HCT116 (cell line): ENCODE measurements at regions not wholly inside any gene's neighbourhood (a gene's known extent, or its start where the extent isn't known, plus 50 kb on each side); places are given as distances from the start of the nearest gene placed in this dataset.

ENCODE experiments used
- ATAC-seq: fragments of 200-7000 bp; cut with Tn5 transposase; 2 replicates; pipeline ENCODE4 v1.9.1; 2020; ENCODE audit warnings: mild to moderate bottlenecking, moderate library complexity
- BruUV-seq: library from RNA; stranded (reverse); fragments of 400-500 nt; replicated peaks from 2 replicates; lab custom pipeline; 2021; lab: Mats Ljungman, UMichigan
- CTCF ChIA-PET: fragments of 300-600 bp; sonication (Branson Sonifier 250); formaldehyde crosslinking; loops from one replicate; lab custom pipeline; 2021; ENCODE audit warnings: antibody characterized with exemption; lab: Charles Lee
- POLR2A ChIA-PET: fragments of 300-600, 350-600 bp; sonication (Branson Sonifier 250); formaldehyde crosslinking; loops from one replicate; lab custom pipeline; 2021; ENCODE audit warnings: antibody characterized with exemption; lab: Charles Lee
- RAD21 ChIA-PET, 2 experiments: fragments of 300-600 bp; sonication (Branson Sonifier 250); formaldehyde crosslinking; loops; one replicate each; lab custom pipeline; 2023; ENCODE audit warnings: low total read pairs in 2 of 2; ENCODE audit not compliant: uncharacterized antibody in 2 of 2, unreplicated experiment in 2 of 2, low non-redundant PET in 1 of 2; lab: Charles Lee
- DNase-seq: peaks from one replicate; pipeline ENCODE4 v3.0.0-alpha.2; 2010; ENCODE audit warnings: low read depth, low spot score
- H2AFZ ChIP-seq: fragments of 200-600 bp; shearing (Covaris generic), sonication (generic); 2 replicates; pipeline ENCODE4 v1.6.1; 2017; ENCODE audit warnings: low read depth, mixed run types, mixed read lengths, antibody characterized with exemption, low read length; ENCODE audit not compliant: poor library complexity, severe bottlenecking
- H3K27ac ChIP-seq: 2 replicates; pipeline ENCODE4 v1.5.1; 2012; ENCODE audit warnings: low read depth, low read length
- H3K27me3 ChIP-seq: fragments of 200-600 bp; sonication (generic); 2 replicates; pipeline ENCODE4 v1.6.1; 2016; ENCODE audit warnings: mixed run types, low read length, mixed read lengths; ENCODE audit not compliant: insufficient read depth
- H3K36me3 ChIP-seq, 2 experiments: fragments of 200-500 bp in 1 of 2; fragments of 200-600 bp in 1 of 2; sonication (Bioruptor generic) in 1 of 2; sonication (generic) in 1 of 2; 2 replicates each; pipeline versions ENCODE4 v1.5.1 to v1.6.1; 2014 to 2016; ENCODE audit warnings: low read length in 2 of 2, inconsistent platforms in 1 of 2, mixed read lengths in 1 of 2, mixed run types in 1 of 2; ENCODE audit not compliant: insufficient read depth in 2 of 2, control insufficient read depth in 1 of 2
- H3K4me1 ChIP-seq, 2 experiments: fragments of 200-600 bp in 1 of 2; sonication (generic) in 1 of 2; 2 replicates each; pipeline versions ENCODE4 v1.5.1 to v1.6.1; 2012 to 2017; ENCODE audit warnings: low read length in 2 of 2, inconsistent platforms in 1 of 2, mild to moderate bottlenecking in 1 of 2, mixed read lengths in 1 of 2, mixed run types in 1 of 2, moderate library complexity in 1 of 2; ENCODE audit not compliant: insufficient read depth in 2 of 2, control insufficient read depth in 1 of 2
- H3K4me2 ChIP-seq: fragments of 200-600 bp; sonication (generic); 2 replicates; pipeline ENCODE4 v1.6.1; 2017; ENCODE audit warnings: mixed run types, low read length, mixed read lengths
- H3K4me3 ChIP-seq, 2 experiments: fragments of 200-600 bp in 1 of 2; sonication (generic) in 1 of 2; replicated peaks in 1 of 2; 2 replicates each; pipeline ENCODE4 v1.5.1; 2011 to 2016; ENCODE audit warnings: low read length in 2 of 2, control low read depth in 1 of 2, low read depth in 1 of 2, mild to moderate bottlenecking in 1 of 2, mixed read lengths in 1 of 2, mixed run types in 1 of 2
- H3K79me2 ChIP-seq: fragments of 200-600 bp; sonication (generic); 2 replicates; pipeline ENCODE4 v1.6.1; 2017; ENCODE audit warnings: mild to moderate bottlenecking, mixed run types, low read length, moderate library complexity, mixed read lengths; ENCODE audit not compliant: insufficient read depth
- H3K9ac ChIP-seq: fragments of 200-600 bp; sonication (generic); 2 replicates; pipeline ENCODE4 v1.6.1; 2016; ENCODE audit warnings: low read length, mixed read lengths
- H3K9me2 ChIP-seq: fragments of 200-600 bp; sonication (generic), shearing (Covaris generic); 2 replicates; pipeline ENCODE4 v1.6.1; 2017; ENCODE audit warnings: mixed run types, mild to moderate bottlenecking, moderate library complexity; ENCODE audit not compliant: insufficient read depth
- H3K9me3 ChIP-seq, 2 experiments: fragments of 200-500 bp in 1 of 2; fragments of 200-600 bp in 1 of 2; sonication (Bioruptor generic) in 1 of 2; sonication (generic) in 1 of 2; 2 replicates each; pipeline ENCODE4 v1.6.1; 2014 to 2017; ENCODE audit warnings: low read length in 2 of 2, mixed read lengths in 2 of 2, inconsistent platforms in 1 of 2, low read depth in 1 of 2, mild to moderate bottlenecking in 1 of 2, mixed run types in 1 of 2, moderate library complexity in 1 of 2; ENCODE audit not compliant: control insufficient read depth in 1 of 2, insufficient read depth in 1 of 2
- H4K20me1 ChIP-seq: fragments of 200-600 bp; sonication (generic), shearing (Covaris generic); 2 replicates; pipeline ENCODE4 v1.6.1; 2017; ENCODE audit warnings: mixed run types, mild to moderate bottlenecking, moderate library complexity; ENCODE audit not compliant: insufficient read depth
- CBX3 ChIP-seq: IDR thresholded peaks from 2 replicates; pipeline ENCODE4 v1.6.1; 2012; ENCODE audit warnings: low read depth
- CEBPB ChIP-seq: IDR thresholded peaks from 2 replicates; pipeline ENCODE4 v1.6.1; 2012; ENCODE audit warnings: low read depth
- FOSL1 ChIP-seq: IDR thresholded peaks from 2 replicates; pipeline ENCODE4 v1.6.1; 2012; ENCODE audit warnings: low read depth
- JUND ChIP-seq: IDR thresholded peaks from 2 replicates; pipeline ENCODE4 v1.6.1; 2012
- POLR2AphosphoS5 ChIP-seq: IDR thresholded peaks from 2 replicates; pipeline ENCODE4 v1.6.1; 2011; ENCODE audit warnings: mild to moderate bottlenecking, low read depth, low read length, moderate library complexity
- RAD21 ChIP-seq: IDR thresholded peaks from 2 replicates; pipeline ENCODE4 v1.6.1; 2012; ENCODE audit warnings: low read depth, mild to moderate bottlenecking
- SIN3A ChIP-seq: IDR thresholded peaks from 2 replicates; pipeline ENCODE4 v1.6.1; 2012; ENCODE audit warnings: low read depth
- YY1 ChIP-seq: IDR thresholded peaks from 2 replicates; pipeline ENCODE4 v1.6.1; 2011; ENCODE audit warnings: low read length, low read depth, moderate library complexity, mild to moderate bottlenecking; ENCODE audit not compliant: insufficient replicate concordance; ENCODE audit errors: extremely low read depth
- ZFX ChIP-seq: fragments of 450-650 bp; IDR thresholded peaks from 2 replicates; pipeline ENCODE4 v1.6.1; 2017
- ZNF274 ChIP-seq: fragments of 200-500 bp; sonication (Bioruptor generic); IDR thresholded peaks from 2 replicates; pipeline ENCODE4 v1.6.1; 2014; ENCODE audit warnings: mild to moderate bottlenecking, low read depth, low read length, inconsistent platforms
- intact Hi-C: fragments of 100-400 bp; cut with micrococcal nuclease; formaldehyde crosslinking; loops from 2 replicates; pipeline ENCODE4 v1.10.0; 2022
- TF ChIP-seq, protein P1 (sequence below), 3 experiments: fragments of 200-600 bp in 1 of 3; sonication (generic) in 1 of 3; IDR thresholded peaks in 2 of 3; conservative IDR thresholded peaks in 1 of 3; 2 replicates each; pipeline ENCODE4 v1.5.1; 2012 to 2017; ENCODE audit warnings: low read depth in 2 of 3, low read length in 2 of 3, antibody characterized with exemption in 1 of 3, borderline replicate concordance in 1 of 3, control low read depth in 1 of 3, mild to moderate bottlenecking in 1 of 3, mixed read lengths in 1 of 3, mixed run types in 1 of 3, moderate library complexity in 1 of 3; ENCODE audit not compliant: insufficient read depth in 1 of 3
- TF ChIP-seq, protein P2 (sequence below): IDR thresholded peaks from 2 replicates; pipeline ENCODE4 v1.6.1; 2012
- TF ChIP-seq, protein P3 (sequence below): IDR thresholded peaks from 2 replicates; pipeline ENCODE4 v1.6.1; 2012; ENCODE audit warnings: low read depth
- TF ChIP-seq, protein P4 (sequence below): IDR thresholded peaks from 2 replicates; pipeline ENCODE4 v1.6.1; 2012

DNA sequence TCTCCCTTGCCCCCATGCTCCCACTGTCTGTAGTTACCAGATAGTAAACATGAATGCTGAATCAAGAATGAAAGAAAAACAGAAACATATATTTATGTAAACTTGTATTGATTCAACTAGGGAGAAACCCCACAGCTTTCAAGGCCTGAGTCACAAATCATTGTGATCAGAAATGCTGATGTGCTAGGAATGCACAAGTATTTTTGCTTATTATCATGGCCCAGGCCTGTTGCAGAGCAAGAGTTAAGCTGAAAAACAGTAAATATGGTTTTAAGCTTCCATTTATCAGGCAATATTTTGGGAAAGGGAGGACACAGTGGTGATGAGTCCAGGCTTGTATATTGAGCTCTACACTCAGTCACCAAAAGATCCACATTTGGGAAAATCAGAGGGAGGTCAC is 669.6 kb downstream of the DIAPH3 start:
- Histone ChIP-seq H2AFZ (no peak overlapping the region), H3K4me3 (no peak overlapping the region), H3K9ac (no peak overlapping the region), H3K4me2 (no peak overlapping the region), H3K27me3 (peaks cover 20% of the 10 kb centered on the region; the same call in 1 of the 2 replicates), H3K79me2 (no peaks in the 10 kb centered on the region), H4K20me1 (no peaks in the 10 kb centered on the region), H3K9me2 (no peaks in the 10 kb centered on the region), H3K9me3 (no peaks in the 10 kb centered on the region), H3K27ac (no peak overlapping the region), H3K36me3 (no peaks in the 10 kb centered on the region), H3K4me1 (no peaks in the 10 kb centered on the region)
- TF ChIP-seq, protein P1, sequence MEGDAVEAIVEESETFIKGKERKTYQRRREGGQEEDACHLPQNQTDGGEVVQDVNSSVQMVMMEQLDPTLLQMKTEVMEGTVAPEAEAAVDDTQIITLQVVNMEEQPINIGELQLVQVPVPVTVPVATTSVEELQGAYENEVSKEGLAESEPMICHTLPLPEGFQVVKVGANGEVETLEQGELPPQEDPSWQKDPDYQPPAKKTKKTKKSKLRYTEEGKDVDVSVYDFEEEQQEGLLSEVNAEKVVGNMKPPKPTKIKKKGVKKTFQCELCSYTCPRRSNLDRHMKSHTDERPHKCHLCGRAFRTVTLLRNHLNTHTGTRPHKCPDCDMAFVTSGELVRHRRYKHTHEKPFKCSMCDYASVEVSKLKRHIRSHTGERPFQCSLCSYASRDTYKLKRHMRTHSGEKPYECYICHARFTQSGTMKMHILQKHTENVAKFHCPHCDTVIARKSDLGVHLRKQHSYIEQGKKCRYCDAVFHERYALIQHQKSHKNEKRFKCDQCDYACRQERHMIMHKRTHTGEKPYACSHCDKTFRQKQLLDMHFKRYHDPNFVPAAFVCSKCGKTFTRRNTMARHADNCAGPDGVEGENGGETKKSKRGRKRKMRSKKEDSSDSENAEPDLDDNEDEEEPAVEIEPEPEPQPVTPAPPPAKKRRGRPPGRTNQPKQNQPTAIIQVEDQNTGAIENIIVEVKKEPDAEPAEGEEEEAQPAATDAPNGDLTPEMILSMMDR (IDR thresholded peaks at IDR 0.05 in 2 of 3, conservative IDR thresholded peaks at IDR 0.05 in 1 of 3; ENCODE audit: borderline replicate concordance in 1 of 3, insufficient read depth in 1 of 3, low read depth in 2 of 3, low read length in 2 of 3) = no peak
- TF ChIP-seq ZNF274 (no peak), POLR2AphosphoS5 (no peak), ZFX (no peak), CEBPB (no peak), RAD21 (no peak), SIN3A (no peak), CBX3 (no peak), YY1 (no peak), FOSL1 (no peak), JUND (no peak)
- TF ChIP-seq, protein P2, sequence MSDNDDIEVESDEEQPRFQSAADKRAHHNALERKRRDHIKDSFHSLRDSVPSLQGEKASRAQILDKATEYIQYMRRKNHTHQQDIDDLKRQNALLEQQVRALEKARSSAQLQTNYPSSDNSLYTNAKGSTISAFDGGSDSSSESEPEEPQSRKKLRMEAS = no peak
- TF ChIP-seq, protein P3, sequence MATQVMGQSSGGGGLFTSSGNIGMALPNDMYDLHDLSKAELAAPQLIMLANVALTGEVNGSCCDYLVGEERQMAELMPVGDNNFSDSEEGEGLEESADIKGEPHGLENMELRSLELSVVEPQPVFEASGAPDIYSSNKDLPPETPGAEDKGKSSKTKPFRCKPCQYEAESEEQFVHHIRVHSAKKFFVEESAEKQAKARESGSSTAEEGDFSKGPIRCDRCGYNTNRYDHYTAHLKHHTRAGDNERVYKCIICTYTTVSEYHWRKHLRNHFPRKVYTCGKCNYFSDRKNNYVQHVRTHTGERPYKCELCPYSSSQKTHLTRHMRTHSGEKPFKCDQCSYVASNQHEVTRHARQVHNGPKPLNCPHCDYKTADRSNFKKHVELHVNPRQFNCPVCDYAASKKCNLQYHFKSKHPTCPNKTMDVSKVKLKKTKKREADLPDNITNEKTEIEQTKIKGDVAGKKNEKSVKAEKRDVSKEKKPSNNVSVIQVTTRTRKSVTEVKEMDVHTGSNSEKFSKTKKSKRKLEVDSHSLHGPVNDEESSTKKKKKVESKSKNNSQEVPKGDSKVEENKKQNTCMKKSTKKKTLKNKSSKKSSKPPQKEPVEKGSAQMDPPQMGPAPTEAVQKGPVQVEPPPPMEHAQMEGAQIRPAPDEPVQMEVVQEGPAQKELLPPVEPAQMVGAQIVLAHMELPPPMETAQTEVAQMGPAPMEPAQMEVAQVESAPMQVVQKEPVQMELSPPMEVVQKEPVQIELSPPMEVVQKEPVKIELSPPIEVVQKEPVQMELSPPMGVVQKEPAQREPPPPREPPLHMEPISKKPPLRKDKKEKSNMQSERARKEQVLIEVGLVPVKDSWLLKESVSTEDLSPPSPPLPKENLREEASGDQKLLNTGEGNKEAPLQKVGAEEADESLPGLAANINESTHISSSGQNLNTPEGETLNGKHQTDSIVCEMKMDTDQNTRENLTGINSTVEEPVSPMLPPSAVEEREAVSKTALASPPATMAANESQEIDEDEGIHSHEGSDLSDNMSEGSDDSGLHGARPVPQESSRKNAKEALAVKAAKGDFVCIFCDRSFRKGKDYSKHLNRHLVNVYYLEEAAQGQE = no peak
- TF ChIP-seq, protein P4, sequence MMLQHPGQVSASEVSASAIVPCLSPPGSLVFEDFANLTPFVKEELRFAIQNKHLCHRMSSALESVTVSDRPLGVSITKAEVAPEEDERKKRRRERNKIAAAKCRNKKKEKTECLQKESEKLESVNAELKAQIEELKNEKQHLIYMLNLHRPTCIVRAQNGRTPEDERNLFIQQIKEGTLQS = no peak
- ChIA-PET CTCF (no interaction called here), POLR2A (no interaction called here), RAD21 (no interaction called here)
- ATAC-seq (no peak), DNase-seq (no peak)
- BruUV-seq = no TSS peak
- intact Hi-C loops = no loop called here
